ENCODE measurements at regions not wholly inside any gene's neighbourhood (a gene's known extent, or its start where the extent isn't known, plus 50 kb on each side); places are given as distances from the start of the nearest gene placed in this dataset.
"Not testable (repeated sequence)": the region's sequence is repeated elsewhere in the genome, so short reads cannot be mapped to it uniquely, and the experiment has no call there.

- no peak for TF ChIP-seq CTCF (IDR thresholded peaks at IDR 0.05; ENCODE audit: partially characterized antibody, unreplicated experiment)
- Mint-ChIP-seq H3K4me3 (ENCODE audit: unreplicated experiment) (no peak overlapping the region), H3K4me1 (ENCODE audit: low read depth, unreplicated experiment) (no peaks in the 10 kb centered on the region), H3K36me3 (ENCODE audit: unreplicated experiment) (peaks cover 5% of the 10 kb centered on the region), H3K27ac (ENCODE audit: unreplicated experiment) (peak overlapping the region; percentile 7), H3K27me3 (ENCODE audit: unreplicated experiment) (peaks cover 5% of the 10 kb centered on the region), H3K9me3 (ENCODE audit: unreplicated experiment) (no peaks in the 10 kb centered on the region)
- DNase-seq: no peak
Observed at GRCh38 chr14:89672636-89673511, 255.8 kb upstream of the FOXN3 start.

- peaks cover 17% of the 10 kb centered on the region for H3K36me3 Mint-ChIP-seq (ENCODE audit: unreplicated experiment)
- H3K27me3 Mint-ChIP-seq (ENCODE audit: unreplicated experiment): peaks cover 5% of the 10 kb centered on the region
- no peak for DNase-seq
- H3K4me1 Mint-ChIP-seq (ENCODE audit: low read depth, unreplicated experiment): no peaks in the 10 kb centered on the region
- peaks cover 8% of the 10 kb centered on the region for H3K9me3 Mint-ChIP-seq (ENCODE audit: unreplicated experiment)
- H3K4me3 Mint-ChIP-seq (ENCODE audit: unreplicated experiment): no peak overlapping the region
- H3K27ac Mint-ChIP-seq (ENCODE audit: unreplicated experiment): no peak overlapping the region
- no peak for TF ChIP-seq CTCF (IDR thresholded peaks at IDR 0.05; ENCODE audit: partially characterized antibody, unreplicated experiment)
Observed at GRCh38 chr14:89669193-89669592, 252.2 kb upstream of the FOXN3 start.

- Mint-ChIP-seq H3K27me3 (ENCODE audit: unreplicated experiment) (peaks cover 6% of the 10 kb centered on the region), H3K4me1 (ENCODE audit: low read depth, unreplicated experiment) (no peaks in the 10 kb centered on the region), H3K4me3 (ENCODE audit: unreplicated experiment) (no peak overlapping the region), H3K9me3 (ENCODE audit: unreplicated experiment) (peaks cover 8% of the 10 kb centered on the region), H3K27ac (ENCODE audit: unreplicated experiment) (no peak overlapping the region), H3K36me3 (ENCODE audit: unreplicated experiment) (peaks cover 15% of the 10 kb centered on the region)
- no peak for TF ChIP-seq CTCF (IDR thresholded peaks at IDR 0.05; ENCODE audit: partially characterized antibody, unreplicated experiment)
- no peak for DNase-seq
Observed at GRCh38 chr14:89667983-89668382, 250.9 kb upstream of the FOXN3 start.

- H3K4me3 Mint-ChIP-seq (ENCODE audit: unreplicated experiment); H3K27me3 Mint-ChIP-seq (ENCODE audit: unreplicated experiment); H3K9me3 Mint-ChIP-seq (ENCODE audit: unreplicated experiment); DNase-seq; H3K4me1 Mint-ChIP-seq (ENCODE audit: low read depth, unreplicated experiment); H3K27ac Mint-ChIP-seq (ENCODE audit: unreplicated experiment): not testable (repeated sequence)
- H3K36me3 Mint-ChIP-seq (ENCODE audit: unreplicated experiment): peaks cover 18% of the 10 kb centered on the region
Observed at GRCh38 chr14:89665300-89666081, 248.5 kb upstream of the FOXN3 start.

- Mint-ChIP-seq H3K4me1 (ENCODE audit: low read depth, unreplicated experiment) (peaks cover 5% of the 10 kb centered on the region), H3K4me3 (ENCODE audit: unreplicated experiment) (no peak overlapping the region), H3K36me3 (ENCODE audit: unreplicated experiment) (peaks cover 23% of the 10 kb centered on the region), H3K9me3 (ENCODE audit: unreplicated experiment) (peaks cover 9% of the 10 kb centered on the region), H3K27me3 (ENCODE audit: unreplicated experiment) (peaks cover 2% of the 10 kb centered on the region), H3K27ac (ENCODE audit: unreplicated experiment) (no peak overlapping the region)
- no peak for DNase-seq
- TF ChIP-seq CTCF (IDR thresholded peaks at IDR 0.05; ENCODE audit: partially characterized antibody, unreplicated experiment): no peak
Observed at GRCh38 chr14:89661392-89661791, 244.4 kb upstream of the FOXN3 start.

- not testable (repeated sequence) for H3K4me3 Mint-ChIP-seq (ENCODE audit: unreplicated experiment); H3K27me3 Mint-ChIP-seq (ENCODE audit: unreplicated experiment); DNase-seq; H3K27ac Mint-ChIP-seq (ENCODE audit: unreplicated experiment); H3K9me3 Mint-ChIP-seq (ENCODE audit: unreplicated experiment); H3K4me1 Mint-ChIP-seq (ENCODE audit: low read depth, unreplicated experiment)
- peaks cover 22% of the 10 kb centered on the region for H3K36me3 Mint-ChIP-seq (ENCODE audit: unreplicated experiment)
Observed at GRCh38 chr14:89660625-89661233, 243.7 kb upstream of the FOXN3 start.

Data from glutamatergic neuron (in vitro differentiated cells).